ENCODE measurements at regions not wholly inside any gene's neighbourhood (a gene's known extent, or its start where the extent isn't known, plus 50 kb on each side); places are given as distances from the start of the nearest gene placed in this dataset.

GRCh38 chr18:46366751-46367376 lies 262.7 kb downstream of the HAUS1 start (continued):
- TF ChIP-seq ZNF639 (CRISPR knock-in tag; conservative IDR thresholded peaks at IDR 0.05 in 1 of 2, IDR thresholded peaks at IDR 0.05 in 1 of 2) = no peak
- TF ChIP-seq RFX7 (CRISPR knock-in tag; IDR thresholded peaks at IDR 0.05) = no peak
- no peak for TF ChIP-seq ZNF518B (CRISPR knock-in tag; IDR thresholded peaks at IDR 0.05)
- TF ChIP-seq ELK3 (CRISPR knock-in tag; IDR thresholded peaks at IDR 0.05) = no peak
- no peak for TF ChIP-seq ZBTB11 (CRISPR knock-in tag; IDR thresholded peaks at IDR 0.05)
- no peak for TF ChIP-seq TCF7 (IDR thresholded peaks at IDR 0.05; ENCODE audit: borderline replicate concordance)
- TF ChIP-seq SNIP1 (IDR thresholded peaks at IDR 0.05; ENCODE audit: low read depth) = no peak
- no peak for TF ChIP-seq TGIF2 (CRISPR knock-in tag; IDR thresholded peaks at IDR 0.05)
- TF ChIP-seq NR2C2 (CRISPR knock-in tag; IDR thresholded peaks at IDR 0.05) = no peak
- TF ChIP-seq NR2C2 (tag; IDR thresholded peaks at IDR 0.05) = no peak
- TF ChIP-seq TARDBP (IDR thresholded peaks at IDR 0.05) = no peak
- TF ChIP-seq NFE2L1 (tag; IDR thresholded peaks at IDR 0.05; ENCODE audit: borderline replicate concordance, low read depth) = no peak
- TF ChIP-seq BACH1 (tag; IDR thresholded peaks at IDR 0.05) = no peak
- no peak for TF ChIP-seq SFPQ (IDR thresholded peaks at IDR 0.05; ENCODE audit: low read depth, low read length)
